ENCODE measurements at regions not wholly inside any gene's neighbourhood (a gene's known extent, or its start where the extent isn't known, plus 50 kb on each side); places are given as distances from the start of the nearest gene placed in this dataset.

- TF ChIP-seq CTCF (IDR thresholded peaks at IDR 0.05; ENCODE audit: low read length) (no peak), EZH2 (IDR thresholded peaks at IDR 0.05; ENCODE audit: borderline replicate concordance, low read length) (no peak)
These were observed 115.3 kb upstream of the CELF4 start for GRCh38 chr18:37680911-37681310.
